SK-N-SH treated with all-trans-retinoic acid at 6 μM for 48 hours (cell line): ENCODE measurements at regions not wholly inside any gene's neighbourhood (a gene's known extent, or its start where the extent isn't known, plus 50 kb on each side); places are given as distances from the start of the nearest gene placed in this dataset.

Experiments
- ATAC-seq: fragments of 200-7000 bp; cut with Tn5 transposase; 3 replicates; pipeline ENCODE4 v1.9.1; 2020; ENCODE audit warnings: mild to moderate bottlenecking, moderate library complexity
- ARNTL ChIP-seq: fragments of 450-650 bp; formaldehyde crosslinking; IDR thresholded peaks from 2 replicates; pipeline ENCODE4 v1.5.0; 2020; ENCODE audit warnings: low read depth, mild to moderate bottlenecking, moderate library complexity, borderline replicate concordance
- BACH2 ChIP-seq: fragments of 250-450 bp; sonication (Bioruptor Pico); IDR thresholded peaks from 2 replicates; pipeline ENCODE4 v1.9.0; 2021; ENCODE audit warnings: mild to moderate bottlenecking, borderline replicate concordance
- CSDC2 ChIP-seq: fragments of 250-450 bp; sonication (Bioruptor Pico); IDR thresholded peaks from 2 replicates; pipeline ENCODE4 v1.5.0; 2020; ENCODE audit warnings: mild to moderate bottlenecking, moderate library complexity
- CSRNP3 ChIP-seq: fragments of 250-450 bp; sonication (Bioruptor Pico); IDR thresholded peaks from 2 replicates; pipeline ENCODE4 v1.5.1; 2021; ENCODE audit warnings: mild to moderate bottlenecking, moderate library complexity
- ESRRG ChIP-seq: fragments of 250-450 bp; sonication (Bioruptor Pico); IDR thresholded peaks from 2 replicates; pipeline ENCODE4 v1.6.1; 2021; ENCODE audit warnings: mild to moderate bottlenecking
- GLIS3 ChIP-seq: fragments of 250-450 bp; sonication (Bioruptor Pico); IDR thresholded peaks from 2 replicates; pipeline ENCODE4 v1.5.0; 2020; ENCODE audit warnings: mild to moderate bottlenecking, moderate library complexity
- ISL1 ChIP-seq: fragments of 250-450 bp; sonication (Bioruptor Pico); IDR thresholded peaks from 2 replicates; pipeline ENCODE4 v2.1.2; 2022; ENCODE audit warnings: mild to moderate bottlenecking, moderate library complexity
- OSR1 ChIP-seq: fragments of 250-450 bp; sonication (Bioruptor Pico); IDR thresholded peaks from 2 replicates; pipeline ENCODE4 v1.8.0; 2022; ENCODE audit warnings: moderate library complexity, mild to moderate bottlenecking, inconsistent platforms
- POU6F1 ChIP-seq: fragments of 250-450 bp; sonication (Bioruptor Pico); IDR thresholded peaks from 2 replicates; pipeline ENCODE4 v1.8.0; 2021; ENCODE audit warnings: low read depth, mild to moderate bottlenecking, moderate library complexity, borderline replicate concordance
- PPARA ChIP-seq: fragments of 250-450 bp; sonication (Bioruptor Pico); IDR thresholded peaks from 2 replicates; pipeline ENCODE4 v1.5.0; 2020; ENCODE audit warnings: mild to moderate bottlenecking, borderline replicate concordance
- RARB ChIP-seq: fragments of 250-450 bp; sonication (Bioruptor Pico); IDR thresholded peaks from 2 replicates; pipeline ENCODE4 v1.8.0; 2021; ENCODE audit warnings: mild to moderate bottlenecking, moderate library complexity
- SNAI2 ChIP-seq: fragments of 250-450 bp; sonication (Bioruptor Pico); IDR thresholded peaks from 2 replicates; pipeline ENCODE4 v1.5.0; 2020; ENCODE audit warnings: mild to moderate bottlenecking, moderate library complexity
- TCF4 ChIP-seq: fragments of 250-450 bp; sonication (Bioruptor Pico); IDR thresholded peaks from 2 replicates; pipeline ENCODE4 v1.8.0; 2021; ENCODE audit warnings: mild to moderate bottlenecking, moderate library complexity, borderline replicate concordance
- TOX ChIP-seq: fragments of 250-450 bp; sonication (Bioruptor Pico); IDR thresholded peaks from 2 replicates; pipeline ENCODE4 v1.8.0; 2021; ENCODE audit warnings: mild to moderate bottlenecking, moderate library complexity, borderline replicate concordance
- ZFP3 ChIP-seq: fragments of 250-450 bp; sonication (Bioruptor Pico); IDR thresholded peaks from 2 replicates; pipeline ENCODE4 v1.5.0; 2020; ENCODE audit warnings: mild to moderate bottlenecking, moderate library complexity
- ZFP30 ChIP-seq: fragments of 450-650 bp; formaldehyde crosslinking; IDR thresholded peaks from 2 replicates; pipeline ENCODE4 v1.5.0; 2022; ENCODE audit warnings: mild to moderate bottlenecking, moderate library complexity
- ZNF565 ChIP-seq: fragments of 450-650 bp; formaldehyde crosslinking; conservative IDR thresholded peaks from 2 replicates; pipeline ENCODE4 v1.5.0; 2020; ENCODE audit warnings: low read depth, mild to moderate bottlenecking, moderate library complexity
- ZNF70 ChIP-seq: fragments of 450-650 bp; formaldehyde crosslinking; IDR thresholded peaks from 2 replicates; pipeline ENCODE4 v1.5.0; 2020; ENCODE audit warnings: mild to moderate bottlenecking, moderate library complexity
- ZNF8 ChIP-seq: fragments of 450-650 bp; formaldehyde crosslinking; IDR thresholded peaks from 2 replicates; pipeline ENCODE4 v1.5.0; 2020; ENCODE audit warnings: mild to moderate bottlenecking, moderate library complexity
- TF ChIP-seq, protein P1 (sequence below): fragments of 250-450 bp; sonication (Bioruptor Pico); IDR thresholded peaks from 2 replicates; pipeline ENCODE4 v1.8.0; 2020; ENCODE audit warnings: mild to moderate bottlenecking, moderate library complexity, borderline replicate concordance
- TF ChIP-seq, protein P2 (sequence below): fragments of 250-450 bp; sonication (Bioruptor Pico); IDR thresholded peaks from 2 replicates; pipeline ENCODE4 v1.5.0; 2020; ENCODE audit warnings: mild to moderate bottlenecking, moderate library complexity
- TF ChIP-seq, protein P3 (sequence below): fragments of 250-450 bp; sonication (Bioruptor Pico); IDR thresholded peaks from 2 replicates; pipeline ENCODE4 v1.5.1; 2020; ENCODE audit warnings: low read depth, mild to moderate bottlenecking, moderate library complexity

DNA sequence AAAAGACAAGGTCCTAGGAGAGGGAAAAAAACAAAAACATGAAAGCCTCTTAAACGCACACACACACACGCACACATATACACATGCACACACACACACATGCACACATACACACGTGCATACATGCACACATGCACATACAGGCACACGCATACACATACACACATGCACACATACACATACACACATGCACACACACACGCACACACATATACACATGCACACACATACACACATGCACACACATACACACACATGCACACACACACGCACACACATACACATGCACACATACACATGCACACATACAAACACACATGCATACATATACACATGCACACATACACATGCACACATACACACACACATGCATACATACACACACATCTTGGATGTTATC, 78.1 kb upstream of the PPP2R5C start:
- ATAC-seq, result no peak
- no peak for TF ChIP-seq ZFP30 (CRISPR knock-in tag)
- no peak for TF ChIP-seq CSDC2 (CRISPR knock-in tag)
- TF ChIP-seq ISL1 (CRISPR knock-in tag), result no peak
- no peak for TF ChIP-seq ZFP3 (CRISPR knock-in tag)
- TF ChIP-seq ZNF70 (CRISPR knock-in tag), result no peak
- TF ChIP-seq BACH2 (CRISPR knock-in tag), result no peak
- no peak for TF ChIP-seq ZNF565
- TF ChIP-seq POU6F1 (CRISPR knock-in tag), result no peak
- TF ChIP-seq PPARA (CRISPR knock-in tag), result no peak
- no peak for TF ChIP-seq TOX (CRISPR knock-in tag)
- TF ChIP-seq ZNF8 (CRISPR knock-in tag), result no peak
- no peak for TF ChIP-seq OSR1
- TF ChIP-seq, protein P1, sequence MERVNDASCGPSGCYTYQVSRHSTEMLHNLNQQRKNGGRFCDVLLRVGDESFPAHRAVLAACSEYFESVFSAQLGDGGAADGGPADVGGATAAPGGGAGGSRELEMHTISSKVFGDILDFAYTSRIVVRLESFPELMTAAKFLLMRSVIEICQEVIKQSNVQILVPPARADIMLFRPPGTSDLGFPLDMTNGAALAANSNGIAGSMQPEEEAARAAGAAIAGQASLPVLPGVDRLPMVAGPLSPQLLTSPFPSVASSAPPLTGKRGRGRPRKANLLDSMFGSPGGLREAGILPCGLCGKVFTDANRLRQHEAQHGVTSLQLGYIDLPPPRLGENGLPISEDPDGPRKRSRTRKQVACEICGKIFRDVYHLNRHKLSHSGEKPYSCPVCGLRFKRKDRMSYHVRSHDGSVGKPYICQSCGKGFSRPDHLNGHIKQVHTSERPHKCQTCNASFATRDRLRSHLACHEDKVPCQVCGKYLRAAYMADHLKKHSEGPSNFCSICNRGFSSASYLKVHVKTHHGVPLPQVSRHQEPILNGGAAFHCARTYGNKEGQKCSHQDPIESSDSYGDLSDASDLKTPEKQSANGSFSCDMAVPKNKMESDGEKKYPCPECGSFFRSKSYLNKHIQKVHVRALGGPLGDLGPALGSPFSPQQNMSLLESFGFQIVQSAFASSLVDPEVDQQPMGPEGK (CRISPR knock-in tag), result no peak
- TF ChIP-seq RARB (CRISPR knock-in tag), result no peak
- TF ChIP-seq SNAI2 (CRISPR knock-in tag), result no peak
- no peak for TF ChIP-seq TCF4 (CRISPR knock-in tag)
- TF ChIP-seq, protein P2, sequence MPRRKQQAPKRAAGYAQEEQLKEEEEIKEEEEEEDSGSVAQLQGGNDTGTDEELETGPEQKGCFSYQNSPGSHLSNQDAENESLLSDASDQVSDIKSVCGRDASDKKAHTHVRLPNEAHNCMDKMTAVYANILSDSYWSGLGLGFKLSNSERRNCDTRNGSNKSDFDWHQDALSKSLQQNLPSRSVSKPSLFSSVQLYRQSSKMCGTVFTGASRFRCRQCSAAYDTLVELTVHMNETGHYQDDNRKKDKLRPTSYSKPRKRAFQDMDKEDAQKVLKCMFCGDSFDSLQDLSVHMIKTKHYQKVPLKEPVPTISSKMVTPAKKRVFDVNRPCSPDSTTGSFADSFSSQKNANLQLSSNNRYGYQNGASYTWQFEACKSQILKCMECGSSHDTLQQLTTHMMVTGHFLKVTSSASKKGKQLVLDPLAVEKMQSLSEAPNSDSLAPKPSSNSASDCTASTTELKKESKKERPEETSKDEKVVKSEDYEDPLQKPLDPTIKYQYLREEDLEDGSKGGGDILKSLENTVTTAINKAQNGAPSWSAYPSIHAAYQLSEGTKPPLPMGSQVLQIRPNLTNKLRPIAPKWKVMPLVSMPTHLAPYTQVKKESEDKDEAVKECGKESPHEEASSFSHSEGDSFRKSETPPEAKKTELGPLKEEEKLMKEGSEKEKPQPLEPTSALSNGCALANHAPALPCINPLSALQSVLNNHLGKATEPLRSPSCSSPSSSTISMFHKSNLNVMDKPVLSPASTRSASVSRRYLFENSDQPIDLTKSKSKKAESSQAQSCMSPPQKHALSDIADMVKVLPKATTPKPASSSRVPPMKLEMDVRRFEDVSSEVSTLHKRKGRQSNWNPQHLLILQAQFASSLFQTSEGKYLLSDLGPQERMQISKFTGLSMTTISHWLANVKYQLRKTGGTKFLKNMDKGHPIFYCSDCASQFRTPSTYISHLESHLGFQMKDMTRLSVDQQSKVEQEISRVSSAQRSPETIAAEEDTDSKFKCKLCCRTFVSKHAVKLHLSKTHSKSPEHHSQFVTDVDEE (CRISPR knock-in tag), result no peak
- no peak for TF ChIP-seq GLIS3
- no peak for TF ChIP-seq ARNTL (CRISPR knock-in tag)
- TF ChIP-seq CSRNP3, result no peak

- TF ChIP-seq RARB (CRISPR knock-in tag) (no peak), CSDC2 (CRISPR knock-in tag) (no peak), CSRNP3 (no peak), OSR1 (no peak), ARNTL (CRISPR knock-in tag) (no peak), POU6F1 (CRISPR knock-in tag) (no peak), ESRRG (CRISPR knock-in tag) (no peak), ISL1 (CRISPR knock-in tag) (no peak)
- TF ChIP-seq, protein P3, sequence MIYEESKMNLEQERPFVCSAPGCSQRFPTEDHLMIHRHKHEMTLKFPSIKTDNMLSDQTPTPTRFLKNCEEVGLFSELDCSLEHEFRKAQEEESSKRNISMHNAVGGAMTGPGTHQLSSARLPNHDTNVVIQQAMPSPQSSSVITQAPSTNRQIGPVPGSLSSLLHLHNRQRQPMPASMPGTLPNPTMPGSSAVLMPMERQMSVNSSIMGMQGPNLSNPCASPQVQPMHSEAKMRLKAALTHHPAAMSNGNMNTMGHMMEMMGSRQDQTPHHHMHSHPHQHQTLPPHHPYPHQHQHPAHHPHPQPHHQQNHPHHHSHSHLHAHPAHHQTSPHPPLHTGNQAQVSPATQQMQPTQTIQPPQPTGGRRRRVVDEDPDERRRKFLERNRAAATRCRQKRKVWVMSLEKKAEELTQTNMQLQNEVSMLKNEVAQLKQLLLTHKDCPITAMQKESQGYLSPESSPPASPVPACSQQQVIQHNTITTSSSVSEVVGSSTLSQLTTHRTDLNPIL (CRISPR knock-in tag), result no peak
- TF ChIP-seq, protein P2 (CRISPR knock-in tag), result no peak
- ATAC-seq, result no peak
Measured at GRCh38 chr14:101687756-101688546, 73.6 kb upstream of the PPP2R5C start.
